ENCODE measurements at regions not wholly inside any gene's neighbourhood (a gene's known extent, or its start where the extent isn't known, plus 50 kb on each side); places are given as distances from the start of the nearest gene placed in this dataset.

DNA sequence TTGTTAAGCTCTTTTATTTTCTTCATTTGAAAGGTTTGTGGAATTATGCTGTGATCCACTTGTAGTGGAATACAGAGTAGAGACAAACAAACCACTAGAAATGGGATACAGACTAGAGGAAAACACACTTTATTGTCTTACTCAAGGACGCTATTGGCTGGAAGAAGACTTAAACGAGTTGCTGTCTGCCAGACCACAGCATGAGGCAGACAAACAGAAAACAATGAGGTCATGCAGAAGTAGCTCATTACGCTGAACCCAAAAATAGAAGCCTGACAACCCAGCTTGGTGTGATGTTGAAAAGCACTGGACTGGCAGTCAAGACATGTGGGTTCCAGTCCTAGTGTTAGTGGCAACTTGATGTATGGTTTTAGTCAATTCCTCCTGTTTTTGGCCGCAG, 62.4 kb upstream of the P3H2 start:
- no TSS peak for BruUV-seq (replicated peaks)
- H4K91ac ChIP-seq (ENCODE audit: insufficient read depth, low read depth, low read length): peak overlapping the region; percentile 66
- peak overlapping the region; percentile 91 for H3K56ac ChIP-seq (ENCODE audit: extremely low read depth, insufficient read depth, low read length)
- H3K27ac ChIP-seq (ENCODE audit: insufficient read depth, low read length): peak overlapping the region; percentile 33
- H2BK20ac ChIP-seq (ENCODE audit: low read depth, low read length): peak overlapping the region; percentile 99
- H2BK5ac ChIP-seq (ENCODE audit: low read depth, low read length, poor library complexity, severe bottlenecking): peak overlapping the region; percentile 98
- peak overlapping the region; percentile 37 to 86 for H4K8ac ChIP-seq (ENCODE audit: low read depth in 2 of 2, low read length in 2 of 2)
- H3K4me2 ChIP-seq (ENCODE audit: low read depth, low read length): peak overlapping the region; percentile 74; the same call in 1 of the 2 replicates
- peak; percentile 64 for ATAC-seq (ENCODE audit: low read depth)
- no peaks in the 10 kb centered on the region for H3K36me3 ChIP-seq (ENCODE audit: control insufficient read depth, insufficient read depth, low read length)
- no peak overlapping the region; the same call in 1 of the 2 replicates for H3K9ac ChIP-seq (ENCODE audit: low read depth, low read length)
- H2AFZ ChIP-seq (replicated peaks; ENCODE audit: low read length, poor library complexity): no peak overlapping the region
- dilution Hi-C loops (cut with HindIII; ENCODE audit: low sequenced_read_pairs, unreplicated experiment) (no loop called here), in situ Hi-C loops (cut with MboI; ENCODE audit: low sequenced_read_pairs) (no loop called here), intact Hi-C loops (cut with micrococcal nuclease) (no loop called here)
- peak overlapping the region; percentile 71; the same call in 1 of the 2 replicates for H2AK5ac ChIP-seq (ENCODE audit: low read depth, low read length)
- no CpG with 5 or more reads among the region's 4 CpGs for WGBS, 2 experiments (ENCODE audit: extremely low coverage in 2 of 2, insufficient read length in 1 of 2)
- H3K9me1 ChIP-seq (ENCODE audit: insufficient read depth, low read length): peaks cover 10% of the 10 kb centered on the region
- no peak overlapping the region for H3K4me3 ChIP-seq (ENCODE audit: insufficient read depth, low read depth, low read length)
- H4K20me1 ChIP-seq (ENCODE audit: insufficient read depth, low read length): no peaks in the 10 kb centered on the region
- H3K79me1 ChIP-seq (ENCODE audit: low read depth in 1 of 2, low read length in 2 of 2): peaks cover 0 to 15% of the 10 kb centered on the region in 2 experiments; a peak in 2 of 4 replicates
- TF ChIP-seq SMC3 (IDR thresholded peaks at IDR 0.05; ENCODE audit: low read depth, low read length) (no peak), BHLHE40 (IDR thresholded peaks at IDR 0.05; ENCODE audit: low read depth, low read length) (peak; percentile 47; the same call in 1 of the 2 replicates), ELK1 (IDR thresholded peaks at IDR 0.05; ENCODE audit: borderline replicate concordance, low read depth, low read length) (no peak), RAD21 (IDR thresholded peaks at IDR 0.05; ENCODE audit: low read length) (peak; percentile 2; the same call in 1 of the 2 replicates), CEBPB (IDR thresholded peaks at IDR 0.05; ENCODE audit: low read depth, low read length) (peak; percentile 68), MXI1 (IDR thresholded peaks at IDR 0.05; ENCODE audit: borderline replicate concordance, low read depth, low read length) (peak; percentile 58; the same call in 1 of the 2 replicates), MAFK (IDR thresholded peaks at IDR 0.05; ENCODE audit: low read depth, low read length) (no peak)
- ChIA-PET CTCF (no interaction called here), POLR2A (ENCODE audit: unreplicated experiment) (no interaction called here)
- H4K5ac ChIP-seq (ENCODE audit: low read depth, low read length): peak overlapping the region; percentile 47; the same call in 1 of the 2 replicates
- H3K4ac ChIP-seq (ENCODE audit: low read depth, low read length): peak overlapping the region; percentile 97
- H3K27me3 ChIP-seq (ENCODE audit: control insufficient read depth, insufficient read depth, low read length): no peaks in the 10 kb centered on the region
- DNase-seq: peak; percentile 98
- H3K23ac ChIP-seq (ENCODE audit: low read depth, low read length): peak overlapping the region; percentile 72
- H3K18ac ChIP-seq (ENCODE audit: low read depth, low read length): peak overlapping the region; percentile 82; the same call in 1 of the 2 replicates
- H3K14ac ChIP-seq (replicated peaks; ENCODE audit: low read depth, low read length): peak overlapping the region; percentile 82
- peak overlapping the region; percentile 8 for H2AK9ac ChIP-seq (replicated peaks; ENCODE audit: low read depth, low read length, poor library complexity)
- H2BK120ac ChIP-seq (ENCODE audit: low read depth, low read length): peak overlapping the region; percentile 96
- H3K9me3 ChIP-seq (ENCODE audit: control insufficient read depth, insufficient read depth, low read length): no peaks in the 10 kb centered on the region
- H3K4me1 ChIP-seq (ENCODE audit: control insufficient read depth, insufficient read depth, low read length): peaks cover 6% of the 10 kb centered on the region; the same call in 1 of the 2 replicates
- 0 out of 3 replicates have a peak overlapping the region, but pooled peaks have one; percentile 26 for H2BK15ac ChIP-seq (ENCODE audit: low read depth, low read length)
